Adrenal gland (tissue), 5 donors: ENCODE measurements at regions not wholly inside any gene's neighbourhood (a gene's known extent, or its start where the extent isn't known, plus 50 kb on each side); places are given as distances from the start of the nearest gene placed in this dataset.

Source experiments
- POLR2A ChIP-seq, 2 donors: fragments of 450-650 bp; IDR thresholded peaks; one replicate each; pipeline ENCODE4 v1.6.1; 2017; ENCODE audit warnings: antibody characterized with exemption in 2 of 2, mild to moderate bottlenecking in 2 of 2, moderate library complexity in 1 of 2
- TF ChIP-seq, protein P1 (sequence below), 6 experiments: fragments of 450-650 bp in 4 of 6; fragments of 200-600 bp in 2 of 6; sonication (generic) in 1 of 6; IDR thresholded peaks; 1 replicate in 5 of 6; 2 replicates in 1 of 6; pipeline versions ENCODE4 v1.5.1 to v1.8.0; 2016 to 2021; ENCODE audit warnings: antibody characterized with exemption in 6 of 6, mild to moderate bottlenecking in 2 of 6, moderate library complexity in 1 of 6
- donor health status: DM: no; HTN: no; CAD: no.

- TF ChIP-seq, protein P1, sequence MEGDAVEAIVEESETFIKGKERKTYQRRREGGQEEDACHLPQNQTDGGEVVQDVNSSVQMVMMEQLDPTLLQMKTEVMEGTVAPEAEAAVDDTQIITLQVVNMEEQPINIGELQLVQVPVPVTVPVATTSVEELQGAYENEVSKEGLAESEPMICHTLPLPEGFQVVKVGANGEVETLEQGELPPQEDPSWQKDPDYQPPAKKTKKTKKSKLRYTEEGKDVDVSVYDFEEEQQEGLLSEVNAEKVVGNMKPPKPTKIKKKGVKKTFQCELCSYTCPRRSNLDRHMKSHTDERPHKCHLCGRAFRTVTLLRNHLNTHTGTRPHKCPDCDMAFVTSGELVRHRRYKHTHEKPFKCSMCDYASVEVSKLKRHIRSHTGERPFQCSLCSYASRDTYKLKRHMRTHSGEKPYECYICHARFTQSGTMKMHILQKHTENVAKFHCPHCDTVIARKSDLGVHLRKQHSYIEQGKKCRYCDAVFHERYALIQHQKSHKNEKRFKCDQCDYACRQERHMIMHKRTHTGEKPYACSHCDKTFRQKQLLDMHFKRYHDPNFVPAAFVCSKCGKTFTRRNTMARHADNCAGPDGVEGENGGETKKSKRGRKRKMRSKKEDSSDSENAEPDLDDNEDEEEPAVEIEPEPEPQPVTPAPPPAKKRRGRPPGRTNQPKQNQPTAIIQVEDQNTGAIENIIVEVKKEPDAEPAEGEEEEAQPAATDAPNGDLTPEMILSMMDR (IDR thresholded peaks at IDR 0.05) = no peak
- no peak for TF ChIP-seq POLR2A (IDR thresholded peaks at IDR 0.05)
Measured at GRCh38 chr5:92421942-92422341, 1038.8 kb upstream of the ARRDC3 start.
